B cell (primary cell): ENCODE measurements at regions not wholly inside any gene's neighbourhood (a gene's known extent, or its start where the extent isn't known, plus 50 kb on each side); places are given as distances from the start of the nearest gene placed in this dataset.
"Not testable (repeated sequence)": the region's sequence is repeated elsewhere in the genome, so short reads cannot be mapped to it uniquely, and the experiment has no call there.

Experiments used
- ATAC-seq: fragments of 200-7000 bp; cut with Tn5 transposase; one replicate; pipeline ENCODE4 v1.10.0; 2021; ENCODE audit warnings: low read depth, mild to moderate bottlenecking, moderate number of reproducible peaks, moderate library complexity
- CTCF ChIA-PET: fragments of 350-600 bp; sonication (Branson Sonifier 250); formaldehyde crosslinking; loops from one replicate; lab custom pipeline; 2021; ENCODE audit warnings: antibody characterized with exemption, inconsistent platforms; lab: Charles Lee
- POLR2A ChIA-PET: fragments of 350-600 bp; sonication (Branson Sonifier 250); formaldehyde crosslinking; loops from one replicate; lab custom pipeline; 2021; ENCODE audit warnings: antibody characterized with exemption; lab: Charles Lee
- DNase-seq: peaks from one replicate; pipeline ENCODE4 v3.0.0; 2013
- H2AFZ ChIP-seq: 2 replicates; pipeline ENCODE4 v1.6.1; 2012; ENCODE audit warnings: mild to moderate bottlenecking, low read depth, low read length; ENCODE audit not compliant: insufficient read depth, poor library complexity, severe bottlenecking
- H3K27ac ChIP-seq, 2 donors: 1 replicate in 1 of 2; 2 replicates in 1 of 2; pipeline ENCODE4 v1.5.1; 2012 to 2013; ENCODE audit warnings: low read length in 2 of 2, mild to moderate bottlenecking in 2 of 2, moderate library complexity in 1 of 2
- H3K27me3 ChIP-seq, 4 experiments: fragments of 200-600 bp in 1 of 4; sonication (generic) in 1 of 4; replicated peaks in 1 of 4; 1 replicate in 2 of 4; 2 replicates in 2 of 4; pipeline versions ENCODE4 v1.6.1 to v1.7.0; 2013 to 2016; ENCODE audit warnings: low read length in 3 of 4, mild to moderate bottlenecking in 2 of 4, mixed read lengths in 1 of 4, moderate library complexity in 1 of 4; ENCODE audit not compliant: insufficient read depth in 4 of 4, control insufficient read depth in 3 of 4; ENCODE audit errors: control extremely low read depth in 1 of 4
- H3K36me3 ChIP-seq, 2 experiments: replicated peaks in 1 of 2; 1 replicate in 1 of 2; 2 replicates in 1 of 2; pipeline versions ENCODE4 v1.6.1 to v1.7.1; 2013; ENCODE audit warnings: low read length in 1 of 2; ENCODE audit not compliant: insufficient read depth in 2 of 2, control insufficient read depth in 1 of 2; ENCODE audit errors: control extremely low read depth in 1 of 2, extremely low read depth in 1 of 2
- H3K4me1 ChIP-seq, 2 donors: fragments of 200-600 bp in 1 of 2; sonication (generic) in 1 of 2; 1 replicate in 1 of 2; 2 replicates in 1 of 2; pipeline versions ENCODE4 v1.5.1 to v1.6.1; 2013 to 2017; ENCODE audit warnings: low read length in 2 of 2; ENCODE audit not compliant: control insufficient read depth in 2 of 2, insufficient read depth in 2 of 2
- H3K4me2 ChIP-seq: replicated peaks from 2 replicates; pipeline ENCODE3; 2012; ENCODE audit warnings: mild to moderate bottlenecking, low read depth, low read length; ENCODE audit not compliant: poor library complexity, severe bottlenecking
- H3K4me3 ChIP-seq, 5 experiments: fragments of 200-600 bp in 1 of 5; sonication (generic) in 1 of 5; 1 replicate in 3 of 5; 2 replicates in 2 of 5; pipeline versions ENCODE4 v1.5.1 to v1.7.0; 2011 to 2016; ENCODE audit warnings: low read length in 4 of 5, mild to moderate bottlenecking in 4 of 5, low read depth in 2 of 5, control low read depth in 1 of 5, moderate library complexity in 1 of 5; ENCODE audit not compliant: insufficient read depth in 1 of 5; ENCODE audit errors: control extremely low read depth in 1 of 5, extremely low read depth in 1 of 5
- H3K79me2 ChIP-seq: fragments of 200-600 bp; sonication (generic); one replicate; pipeline ENCODE4 v1.6.0; 2016; ENCODE audit warnings: low read length; ENCODE audit not compliant: control insufficient read depth, insufficient read depth
- H3K9ac ChIP-seq: fragments of 200-600 bp; sonication (generic); 2 replicates; pipeline ENCODE4 v1.6.1; 2017; ENCODE audit warnings: mild to moderate bottlenecking, low read length, moderate library complexity
- H3K9me3 ChIP-seq, 3 donors: one replicate each; pipeline versions ENCODE4 v1.6.1 to v1.7.1; 2013; ENCODE audit warnings: low read length in 2 of 3; ENCODE audit not compliant: control insufficient read depth in 2 of 3, insufficient read depth in 1 of 3; ENCODE audit errors: control extremely low read depth in 1 of 3
- H4K20me1 ChIP-seq: 2 replicates; pipeline ENCODE4 v1.6.0; 2012; ENCODE audit warnings: mild to moderate bottlenecking, low read length; ENCODE audit not compliant: insufficient read depth, control insufficient read depth, poor library complexity, severe bottlenecking
- H3K27ac Mint-ChIP-seq: one replicate; pipeline ENCODE4 v1.8.0; 2021; ENCODE audit warnings: mixed read lengths
- H3K27me3 Mint-ChIP-seq: one replicate; pipeline ENCODE4 v1.8.0; 2021; ENCODE audit warnings: mixed read lengths
- H3K4me1 Mint-ChIP-seq: one replicate; pipeline ENCODE4 v1.8.0; 2021; ENCODE audit warnings: mixed read lengths
- H3K4me3 Mint-ChIP-seq: one replicate; pipeline ENCODE4 v1.8.0; 2021; ENCODE audit warnings: mixed read lengths
- H3K9me3 Mint-ChIP-seq: one replicate; pipeline ENCODE4 v1.8.0; 2022; ENCODE audit warnings: mixed read lengths; ENCODE audit not compliant: insufficient read depth
- EZH2 ChIP-seq: IDR thresholded peaks from 2 replicates; pipeline ENCODE4 v1.6.1; 2012; ENCODE audit warnings: borderline replicate concordance, low read depth, mild to moderate bottlenecking, moderate library complexity, low read length; ENCODE audit not compliant: insufficient read depth, poor library complexity, severe bottlenecking
- WGBS: methylation state at CpG from one replicate; pipeline ENCODE4 v1.1.5; 2013; ENCODE audit warnings: missing lambda C conversion rate; ENCODE audit not compliant: insufficient coverage; 5-methylcytosine and 5-hydroxymethylcytosine counted together
- intact Hi-C: fragments of 100-400 bp; cut with micrococcal nuclease; formaldehyde crosslinking; loops from one replicate; pipeline ENCODE4 v1.10.0; 2022
- TF ChIP-seq, protein P1 (sequence below): fragments of 200-600 bp; IDR thresholded peaks from one replicate; pipeline ENCODE4 v1.8.0; 2022; ENCODE audit warnings: antibody characterized with exemption, mild to moderate bottlenecking

DNA sequence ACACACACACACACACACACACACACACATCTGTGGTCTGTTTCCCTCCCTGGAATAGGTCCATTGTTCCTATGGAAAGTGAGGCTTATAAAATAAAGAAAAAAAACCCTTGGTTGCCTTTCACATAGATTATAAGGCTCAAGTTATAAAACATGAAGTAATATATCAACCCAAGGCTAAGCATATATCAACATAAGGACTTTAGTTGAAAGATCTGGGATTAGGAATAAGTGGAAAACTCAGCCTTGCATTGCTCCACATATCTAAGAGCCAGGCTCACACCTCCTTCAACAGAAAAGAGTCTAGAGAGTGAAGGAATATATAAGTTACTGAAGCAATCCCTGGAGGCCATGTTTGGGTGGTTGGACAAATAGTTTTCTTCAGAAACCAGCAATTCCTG, 235.0 kb downstream of the SUCLG1 start:
- Histone ChIP-seq H3K9me3 (no peaks in the 10 kb centered on the region), H3K4me2 (no peak overlapping the region), H3K27me3 (no peaks in the 10 kb centered on the region), H2AFZ (no peak overlapping the region), H3K79me2 (no peaks in the 10 kb centered on the region), H3K27ac (no peak overlapping the region), H3K9ac (no peak overlapping the region), H3K36me3 (no peaks in the 10 kb centered on the region), H3K4me1 (no peaks in the 10 kb centered on the region), H4K20me1 (no peaks in the 10 kb centered on the region), H3K4me3 (no peak overlapping the region)
- no peaks in the 10 kb centered on the region for H3K27me3 Mint-ChIP-seq
- H3K9me3 Mint-ChIP-seq = peaks cover 2% of the 10 kb centered on the region
- TF ChIP-seq, protein P1, sequence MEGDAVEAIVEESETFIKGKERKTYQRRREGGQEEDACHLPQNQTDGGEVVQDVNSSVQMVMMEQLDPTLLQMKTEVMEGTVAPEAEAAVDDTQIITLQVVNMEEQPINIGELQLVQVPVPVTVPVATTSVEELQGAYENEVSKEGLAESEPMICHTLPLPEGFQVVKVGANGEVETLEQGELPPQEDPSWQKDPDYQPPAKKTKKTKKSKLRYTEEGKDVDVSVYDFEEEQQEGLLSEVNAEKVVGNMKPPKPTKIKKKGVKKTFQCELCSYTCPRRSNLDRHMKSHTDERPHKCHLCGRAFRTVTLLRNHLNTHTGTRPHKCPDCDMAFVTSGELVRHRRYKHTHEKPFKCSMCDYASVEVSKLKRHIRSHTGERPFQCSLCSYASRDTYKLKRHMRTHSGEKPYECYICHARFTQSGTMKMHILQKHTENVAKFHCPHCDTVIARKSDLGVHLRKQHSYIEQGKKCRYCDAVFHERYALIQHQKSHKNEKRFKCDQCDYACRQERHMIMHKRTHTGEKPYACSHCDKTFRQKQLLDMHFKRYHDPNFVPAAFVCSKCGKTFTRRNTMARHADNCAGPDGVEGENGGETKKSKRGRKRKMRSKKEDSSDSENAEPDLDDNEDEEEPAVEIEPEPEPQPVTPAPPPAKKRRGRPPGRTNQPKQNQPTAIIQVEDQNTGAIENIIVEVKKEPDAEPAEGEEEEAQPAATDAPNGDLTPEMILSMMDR = no peak
- TF ChIP-seq EZH2 = no peak
- H3K27ac Mint-ChIP-seq = no peak overlapping the region
- CTCF ChIA-PET = no interaction called here
- POLR2A ChIA-PET = no interaction called here
- intact Hi-C loops = no loop called here
- H3K4me3 Mint-ChIP-seq = no peak overlapping the region
- no peaks in the 10 kb centered on the region for H3K4me1 Mint-ChIP-seq
- ATAC-seq (no peak), DNase-seq (no peak)

DNA sequence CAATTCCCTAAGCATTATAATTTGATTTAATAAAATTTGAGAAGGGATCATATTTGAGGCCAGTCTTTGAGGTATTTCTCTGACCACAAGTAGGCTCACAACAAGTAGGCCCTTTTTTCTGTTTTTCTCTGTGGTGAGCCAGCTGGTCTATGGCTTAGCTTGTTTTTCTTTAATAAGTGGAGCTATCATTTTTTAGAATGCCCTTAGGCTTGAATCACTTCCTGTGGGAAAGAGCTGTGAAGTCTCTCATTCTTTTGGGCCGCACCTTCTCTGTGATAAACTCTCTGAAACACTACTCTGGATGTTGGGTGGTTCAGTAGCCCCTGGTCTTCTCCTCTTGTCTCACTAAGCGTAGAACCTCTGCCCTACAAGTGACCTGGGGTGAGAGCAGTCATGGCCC, 235.9 kb downstream of the SUCLG1 start:
- H3K4me2 ChIP-seq = no peak overlapping the region
- intact Hi-C loops = no loop called here
- H3K27ac ChIP-seq = no peak overlapping the region
- Mint-ChIP-seq H3K9me3 (no peaks in the 10 kb centered on the region), H3K4me3 (no peak overlapping the region), H3K27me3 (no peaks in the 10 kb centered on the region), H3K4me1 (no peaks in the 10 kb centered on the region), H3K27ac (no peak overlapping the region)
- no peaks in the 10 kb centered on the region for H3K27me3 ChIP-seq
- H3K4me1 ChIP-seq = no peaks in the 10 kb centered on the region
- H3K9ac ChIP-seq = no peak overlapping the region
- ChIA-PET POLR2A (no interaction called here), CTCF (no interaction called here)
- H3K9me3 ChIP-seq = no peaks in the 10 kb centered on the region
- H3K4me3 ChIP-seq = no peak overlapping the region
- H2AFZ ChIP-seq = no peak overlapping the region
- TF ChIP-seq, protein P1 = no peak
- TF ChIP-seq EZH2 = no peak
- no peaks in the 10 kb centered on the region for H3K79me2 ChIP-seq
- DNase-seq (no peak), ATAC-seq (no peak)
- no peaks in the 10 kb centered on the region for H4K20me1 ChIP-seq
- WGBS = 56% methylated on average over 1 of the region's 2 CpGs
- H3K36me3 ChIP-seq = no peaks in the 10 kb centered on the region

DNA sequence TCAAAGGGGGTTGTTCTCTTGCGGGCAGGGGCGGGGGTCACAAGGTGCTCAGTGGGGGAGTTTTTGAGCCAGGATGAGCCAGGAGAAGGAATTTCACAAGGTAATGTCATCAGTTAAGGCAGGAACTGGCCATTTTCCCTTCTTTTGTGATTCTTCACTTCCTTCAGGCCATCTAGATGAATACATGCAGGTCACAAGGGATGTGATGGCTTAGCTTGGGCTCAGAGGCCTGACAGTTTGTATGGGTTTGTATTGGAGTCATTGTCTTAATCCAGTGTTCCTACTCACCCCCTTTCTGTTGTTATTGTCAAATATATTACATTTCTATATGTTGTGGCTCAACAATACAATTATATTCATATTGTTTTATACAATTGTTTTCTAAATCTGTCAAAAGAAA, 238.0 kb downstream of the SUCLG1 start:
- H3K9me3 Mint-ChIP-seq, H3K4me2 ChIP-seq, H3K27ac ChIP-seq, H3K4me3 ChIP-seq, H2AFZ ChIP-seq, H3K9me3 ChIP-seq, DNase-seq, intact Hi-C loops, H3K4me1 Mint-ChIP-seq, H3K36me3 ChIP-seq, H3K4me1 ChIP-seq, H3K79me2 ChIP-seq, H3K9ac ChIP-seq, H3K27ac Mint-ChIP-seq, CTCF ChIA-PET, H3K27me3 ChIP-seq, H3K27me3 Mint-ChIP-seq, ATAC-seq, H4K20me1 ChIP-seq, H3K4me3 Mint-ChIP-seq, POLR2A ChIA-PET: not testable (repeated sequence)
- WGBS = 94% methylated on average over 2 of the region's 2 CpGs
